ENCODE measurements at regions not wholly inside any gene's neighbourhood (a gene's known extent, or its start where the extent isn't known, plus 50 kb on each side); places are given as distances from the start of the nearest gene placed in this dataset.

DNA sequence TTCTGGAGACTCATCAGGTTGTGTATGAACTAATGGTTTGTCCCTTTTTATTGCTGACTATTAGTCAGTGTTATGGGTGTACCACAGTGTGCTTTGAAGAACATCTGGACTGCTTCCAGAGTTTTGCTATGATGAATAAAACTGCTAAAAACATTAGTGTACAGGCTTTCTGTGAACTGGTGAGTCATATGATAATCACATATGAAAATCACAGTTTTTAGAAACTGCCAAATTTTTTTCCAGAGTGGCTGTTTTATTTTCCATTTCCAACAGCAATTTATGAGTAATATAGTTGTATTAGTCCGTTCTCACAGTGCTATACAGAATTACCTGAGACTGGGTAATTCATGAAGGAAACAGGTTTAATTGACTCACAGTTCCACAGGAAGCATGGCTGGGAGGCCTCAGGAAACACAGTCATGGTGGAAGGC lies 281.2 kb upstream of the VSTM2A start:
- no peak overlapping the region for H2AFZ ChIP-seq (ENCODE audit: control insufficient read depth, low read depth, low read length)
- H3K36me3 ChIP-seq (ENCODE audit: control insufficient read depth in 2 of 2, insufficient read depth in 2 of 2, low read length in 1 of 2) = no peaks in the 10 kb centered on the region
- no peaks in the 10 kb centered on the region for H3K4me1 ChIP-seq (ENCODE audit: control insufficient read depth, insufficient read depth, low read length)
- H4K20me1 ChIP-seq (ENCODE audit: control insufficient read depth, insufficient read depth) = no peaks in the 10 kb centered on the region
- ATAC-seq (no peak), FAIRE-seq (no peak), DNase-seq (ENCODE audit: low read depth, low spot score) (no peak)
- H3K4me2 ChIP-seq (ENCODE audit: control insufficient read depth, insufficient read depth) = no peak overlapping the region
- in situ Hi-C loops (cut with MboI) (no loop called here), intact Hi-C loops (cut with micrococcal nuclease; ENCODE audit: unreplicated experiment) (no loop called here)
- 6% methylated on average over 1 of the region's 1 CpG for WGBS (ENCODE audit: insufficient coverage, insufficient replicate concordance, low lambda C conversion rate, missing lambda C conversion rate)
- H3K27me3 ChIP-seq (replicated peaks in 1 of 2; ENCODE audit: control insufficient read depth in 2 of 2, insufficient read depth in 2 of 2, low read length in 1 of 2) = no peaks in the 10 kb centered on the region
- H3K9me3 ChIP-seq (replicated peaks; ENCODE audit: control insufficient read depth, insufficient read depth, low read length) = no peaks in the 10 kb centered on the region
- ChIA-PET SMC1A (ENCODE audit: uncharacterized antibody, unreplicated experiment) (no interaction called here), CTCF (no interaction called here), RAD21 (ENCODE audit: unreplicated experiment) (no interaction called here), POLR2A (no interaction called here)
- no peak overlapping the region for H3K27ac ChIP-seq (ENCODE audit: control insufficient read depth, insufficient read depth)
- no peaks in the 10 kb centered on the region for H3K79me2 ChIP-seq (ENCODE audit: control insufficient read depth, insufficient read depth, low read length)
- no peak overlapping the region for H3K4me3 ChIP-seq
- TF ChIP-seq HDAC2 (IDR thresholded peaks at IDR 0.05) (no peak), NR2C2 (IDR thresholded peaks at IDR 0.05; ENCODE audit: borderline replicate concordance, control insufficient read depth, insufficient read length, low read depth) (no peak), NFXL1 (IDR thresholded peaks at IDR 0.05; ENCODE audit: borderline replicate concordance) (no peak), POLR2A (IDR thresholded peaks at IDR 0.05; ENCODE audit: low read depth, low read length) (no peak), MEF2A (IDR thresholded peaks at IDR 0.05; ENCODE audit: insufficient read depth, low read depth, low read length) (no peak), MTA3 (IDR thresholded peaks at IDR 0.05; ENCODE audit: borderline replicate concordance, low read length) (no peak), ZBED1 (IDR thresholded peaks at IDR 0.05; ENCODE audit: borderline replicate concordance) (no peak), KAT2A (conservative IDR thresholded peaks at IDR 0.05; ENCODE audit: control insufficient read depth, low read depth, low read length) (no peak), YBX1 (IDR thresholded peaks at IDR 0.05) (no peak), POU2F2 (IDR thresholded peaks at IDR 0.05; ENCODE audit: borderline replicate concordance, low read depth, low read length) (no peak), MTA2 (IDR thresholded peaks at IDR 0.05; ENCODE audit: low read depth) (no peak)
- TF ChIP-seq, protein P1, sequence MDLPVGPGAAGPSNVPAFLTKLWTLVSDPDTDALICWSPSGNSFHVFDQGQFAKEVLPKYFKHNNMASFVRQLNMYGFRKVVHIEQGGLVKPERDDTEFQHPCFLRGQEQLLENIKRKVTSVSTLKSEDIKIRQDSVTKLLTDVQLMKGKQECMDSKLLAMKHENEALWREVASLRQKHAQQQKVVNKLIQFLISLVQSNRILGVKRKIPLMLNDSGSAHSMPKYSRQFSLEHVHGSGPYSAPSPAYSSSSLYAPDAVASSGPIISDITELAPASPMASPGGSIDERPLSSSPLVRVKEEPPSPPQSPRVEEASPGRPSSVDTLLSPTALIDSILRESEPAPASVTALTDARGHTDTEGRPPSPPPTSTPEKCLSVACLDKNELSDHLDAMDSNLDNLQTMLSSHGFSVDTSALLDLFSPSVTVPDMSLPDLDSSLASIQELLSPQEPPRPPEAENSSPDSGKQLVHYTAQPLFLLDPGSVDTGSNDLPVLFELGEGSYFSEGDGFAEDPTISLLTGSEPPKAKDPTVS (IDR thresholded peaks at IDR 0.05; ENCODE audit: low read depth, low read length) = no peak
- no peak overlapping the region for H3K9ac ChIP-seq (ENCODE audit: control insufficient read depth, insufficient read depth, low read length)
- BruUV-seq (replicated peaks) = no TSS peak

All from GM12878 (cell line).